GM04503 (cell line): ENCODE measurements at regions not wholly inside any gene's neighbourhood (a gene's known extent, or its start where the extent isn't known, plus 50 kb on each side); places are given as distances from the start of the nearest gene placed in this dataset.

Experiments
- DNase-seq: peaks from one replicate; pipeline ENCODE4 v3.0.0-alpha.2; 2012; ENCODE audit warnings: low read depth

GRCh38 chr1:5597991-5598823 lies 394.0 kb downstream of the NPHP4 start:
- DNase-seq: no peak

- DNase-seq: no peak
Observed at GRCh38 chr1:5597171-5597850, 394.9 kb downstream of the NPHP4 start.

GRCh38 chr1:5596651-5597050 lies 395.6 kb downstream of the NPHP4 start:
- DNase-seq: no peak

GRCh38 chr1:5595531-5596170 lies 396.6 kb downstream of the NPHP4 start:
- no peak for DNase-seq

GRCh38 chr1:5594056-5594956 lies 397.9 kb downstream of the NPHP4 start:
- no peak for DNase-seq

GRCh38 chr1:5590717-5591116 lies 401.5 kb downstream of the NPHP4 start:
- no peak for DNase-seq

- no peak for DNase-seq
Observed at GRCh38 chr1:5586629-5587028, 405.6 kb downstream of the NPHP4 start.

- no peak for DNase-seq
Observed at GRCh38 chr1:5585256-5585655, 407.0 kb downstream of the NPHP4 start.

GRCh38 chr1:5580926-5581325 lies 411.3 kb downstream of the NPHP4 start:
- DNase-seq: no peak

- no peak for DNase-seq
Observed at GRCh38 chr1:5579966-5580365, 412.3 kb downstream of the NPHP4 start.

GRCh38 chr1:5578690-5579089 lies 413.5 kb downstream of the NPHP4 start:
- DNase-seq: no peak

GRCh38 chr1:5577255-5578040 lies 414.8 kb downstream of the NPHP4 start:
- DNase-seq: no peak

GRCh38 chr1:5576673-5577065 lies 415.6 kb downstream of the NPHP4 start:
- no peak for DNase-seq

- no peak for DNase-seq
Observed at GRCh38 chr1:5576011-5576672, 416.1 kb downstream of the NPHP4 start.

- no peak for DNase-seq
Observed at GRCh38 chr1:5575396-5575940, 416.8 kb downstream of the NPHP4 start.

- DNase-seq: no peak
Observed at GRCh38 chr1:5574641-5575040, 417.6 kb downstream of the NPHP4 start.

- no peak for DNase-seq
Observed at GRCh38 chr1:5572794-5573193, 419.4 kb downstream of the NPHP4 start.

- DNase-seq: no peak
Observed at GRCh38 chr1:5571861-5572401, 420.3 kb downstream of the NPHP4 start.

- no peak for DNase-seq
Observed at GRCh38 chr1:5571438-5571837, 420.8 kb downstream of the NPHP4 start.

- no peak for DNase-seq
Observed at GRCh38 chr1:5570931-5571330, 421.3 kb downstream of the NPHP4 start.
